ENCODE measurements at regions not wholly inside any gene's neighbourhood (a gene's known extent, or its start where the extent isn't known, plus 50 kb on each side); places are given as distances from the start of the nearest gene placed in this dataset.

DNA sequence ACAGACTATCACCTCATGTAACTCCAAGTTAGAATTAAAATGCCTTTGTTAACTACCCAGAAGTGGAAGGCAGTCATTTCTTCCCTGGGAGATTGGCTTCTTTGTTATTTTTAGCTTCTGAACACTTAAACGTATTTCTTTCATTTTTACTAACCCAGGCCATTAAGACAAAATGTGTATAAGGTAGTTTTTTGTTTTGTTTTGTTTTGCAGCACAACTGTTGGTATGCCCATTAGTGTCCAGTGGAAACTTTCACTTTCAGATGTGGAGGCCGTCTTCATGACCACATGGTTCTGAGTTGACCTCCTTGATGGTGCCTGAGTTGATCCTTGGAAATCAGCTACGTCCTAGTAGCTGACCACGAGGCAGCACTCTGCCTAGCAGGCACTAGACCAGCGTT, 264.6 kb upstream of the ZNF608 start:
- ChIA-PET POLR2A (no interaction called here), CTCF (no interaction called here)
- no peak overlapping the region for H3K4me3 ChIP-seq (ENCODE audit: control insufficient read depth in 1 of 2, extremely low read depth in 1 of 2, low read length in 1 of 2)
- Mint-ChIP-seq H3K36me3 (no peaks in the 10 kb centered on the region), H3K4me3 (no peak overlapping the region), H3K27me3 (no peaks in the 10 kb centered on the region), H3K4me1 (peaks cover 0 to 2% (median 0%) of the 10 kb centered on the region in 3 donors), H3K27ac (no peak overlapping the region), H3K9me3 (no peaks in the 10 kb centered on the region)
- no peaks in the 10 kb centered on the region for H3K27me3 ChIP-seq (replicated peaks in 1 of 2; ENCODE audit: control insufficient read depth in 2 of 2, extremely low read depth in 1 of 2, insufficient read depth in 2 of 2, low read length in 1 of 2)
- H3K9me3 ChIP-seq, result no peaks in the 10 kb centered on the region
- no peaks in the 10 kb centered on the region for H3K36me3 ChIP-seq (ENCODE audit: control insufficient read depth in 2 of 2, extremely low read depth in 1 of 2, insufficient read depth in 1 of 2, low read length in 1 of 2)
- DNase-seq (no peak), ATAC-seq (replicated peaks in 1 of 4) (no peak)
- no peaks in the 10 kb centered on the region for H3K4me1 ChIP-seq (ENCODE audit: control insufficient read depth in 1 of 2, extremely low read depth in 1 of 2, insufficient read depth in 2 of 2, low read length in 2 of 2)
- 63% methylated on average over 3 of the region's 5 CpGs for WGBS (ENCODE audit: insufficient coverage)
- H3K27ac ChIP-seq (ENCODE audit: low read length), result no peak overlapping the region

- ATAC-seq (replicated peaks in 1 of 4), result no peak
- H3K36me3 Mint-ChIP-seq, result no peaks in the 10 kb centered on the region
- no peak overlapping the region for H3K4me3 ChIP-seq (ENCODE audit: control insufficient read depth in 1 of 2, extremely low read depth in 1 of 2, low read length in 1 of 2)
- H3K4me3 Mint-ChIP-seq, result no peak overlapping the region
- H3K27me3 ChIP-seq (replicated peaks in 1 of 2; ENCODE audit: control insufficient read depth in 2 of 2, extremely low read depth in 1 of 2, insufficient read depth in 2 of 2, low read length in 1 of 2), result no peaks in the 10 kb centered on the region
- H3K36me3 ChIP-seq (ENCODE audit: control insufficient read depth in 2 of 2, extremely low read depth in 1 of 2, insufficient read depth in 1 of 2, low read length in 1 of 2), result no peaks in the 10 kb centered on the region
- DNase-seq, result no peak
- H3K4me1 Mint-ChIP-seq, result peaks cover 0 to 1% (median 0%) of the 10 kb centered on the region in 3 donors
- ChIA-PET CTCF (no interaction called here), POLR2A (no interaction called here)
- no peaks in the 10 kb centered on the region for H3K9me3 Mint-ChIP-seq
- no CpG with 5 or more reads among the region's 2 CpGs for WGBS (ENCODE audit: insufficient coverage)
- H3K27ac ChIP-seq (ENCODE audit: low read length), result no peak overlapping the region
- H3K27ac Mint-ChIP-seq, result no peak overlapping the region
- H3K9me3 ChIP-seq, result no peaks in the 10 kb centered on the region
- H3K4me1 ChIP-seq (ENCODE audit: control insufficient read depth in 1 of 2, extremely low read depth in 1 of 2, insufficient read depth in 2 of 2, low read length in 2 of 2), result no peaks in the 10 kb centered on the region
- H3K27me3 Mint-ChIP-seq, result no peaks in the 10 kb centered on the region
Measured at GRCh38 chr5:125011419-125011818, 265.0 kb upstream of the ZNF608 start.

DNA sequence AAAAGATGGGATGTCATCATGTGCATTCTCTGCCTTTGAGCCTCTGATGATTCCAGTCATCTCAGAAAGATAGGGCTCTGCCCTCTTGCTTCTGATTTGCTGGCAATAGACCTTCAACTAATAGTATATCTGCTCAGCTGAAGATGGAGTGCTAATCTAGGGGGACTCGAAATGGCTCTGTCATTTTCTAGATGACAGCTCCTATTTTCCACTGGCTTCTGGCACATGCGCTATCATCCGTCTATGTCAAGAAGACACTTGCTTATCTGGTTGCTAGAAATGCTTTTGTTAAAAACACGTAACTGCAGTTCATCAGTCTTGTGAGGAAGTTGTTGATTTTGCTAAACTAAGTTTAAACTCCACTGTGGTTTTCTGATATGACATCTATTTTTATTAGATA, 265.5 kb upstream of the ZNF608 start:
- CTCF ChIA-PET, result no interaction called here
- Histone ChIP-seq H3K9me3 (no peaks in the 10 kb centered on the region), H3K27me3 (replicated peaks in 1 of 2; ENCODE audit: control insufficient read depth in 2 of 2, extremely low read depth in 1 of 2, insufficient read depth in 2 of 2, low read length in 1 of 2) (no peaks in the 10 kb centered on the region), H3K36me3 (ENCODE audit: control insufficient read depth in 2 of 2, extremely low read depth in 1 of 2, insufficient read depth in 1 of 2, low read length in 1 of 2) (no peaks in the 10 kb centered on the region), H3K4me1 (ENCODE audit: control insufficient read depth in 1 of 2, extremely low read depth in 1 of 2, insufficient read depth in 2 of 2, low read length in 2 of 2) (no peaks in the 10 kb centered on the region), H3K27ac (ENCODE audit: low read length) (no peak overlapping the region), H3K4me3 (ENCODE audit: control insufficient read depth in 1 of 2, extremely low read depth in 1 of 2, low read length in 1 of 2) (no peak overlapping the region)
- Mint-ChIP-seq H3K9me3 (peaks cover 0 to under 1% (median 0%) of the 10 kb centered on the region in 3 donors), H3K27ac (no peak overlapping the region), H3K4me1 (no peaks in the 10 kb centered on the region), H3K27me3 (no peaks in the 10 kb centered on the region), H3K36me3 (no peaks in the 10 kb centered on the region), H3K4me3 (no peak overlapping the region)
- DNase-seq, result no peak
- ATAC-seq (replicated peaks in 1 of 4), result no peak
- POLR2A ChIA-PET, result interaction anchor here in 1 of 2 donors (0.7 kb wide), 1 partner anchor 852 kb away, joined by 3 read pairs; no protein-coding TSS in a partner anchor
- no CpG with 5 or more reads among the region's 4 CpGs for WGBS (ENCODE audit: insufficient coverage)

GRCh38 chr5:125012727-125013451, 266.4 kb upstream of the ZNF608 start:
- no peaks in the 10 kb centered on the region for H3K27me3 ChIP-seq (replicated peaks in 1 of 2; ENCODE audit: control insufficient read depth in 2 of 2, extremely low read depth in 1 of 2, insufficient read depth in 2 of 2, low read length in 1 of 2)
- ChIA-PET CTCF (no interaction called here), POLR2A (interaction anchor here in 1 of 2 donors (0.7 kb wide), 1 partner anchor 851 kb away, joined by 3 read pairs; no protein-coding TSS in a partner anchor)
- no peaks in the 10 kb centered on the region for H3K36me3 ChIP-seq (ENCODE audit: control insufficient read depth in 2 of 2, extremely low read depth in 1 of 2, insufficient read depth in 1 of 2, low read length in 1 of 2)
- no peak overlapping the region for H3K4me3 Mint-ChIP-seq
- no peaks in the 10 kb centered on the region for H3K9me3 ChIP-seq
- no peaks in the 10 kb centered on the region for H3K36me3 Mint-ChIP-seq
- no peaks in the 10 kb centered on the region for H3K4me1 ChIP-seq (ENCODE audit: control insufficient read depth in 1 of 2, extremely low read depth in 1 of 2, insufficient read depth in 2 of 2, low read length in 2 of 2)
- H3K27ac Mint-ChIP-seq, result no peak overlapping the region
- peaks cover 0 to 2% (median 1%) of the 10 kb centered on the region in 3 donors for H3K9me3 Mint-ChIP-seq
- no peak overlapping the region for H3K4me3 ChIP-seq (ENCODE audit: control insufficient read depth in 1 of 2, extremely low read depth in 1 of 2, low read length in 1 of 2)
- no peak for DNase-seq
- no peak overlapping the region for H3K27ac ChIP-seq (ENCODE audit: low read length)
- WGBS (ENCODE audit: insufficient coverage), result 82% methylated on average over 4 of the region's 7 CpGs
- H3K27me3 Mint-ChIP-seq, result no peaks in the 10 kb centered on the region
- H3K4me1 Mint-ChIP-seq, result no peaks in the 10 kb centered on the region
- ATAC-seq (replicated peaks in 1 of 4), result no peak

GRCh38 chr5:125014202-125014601, 267.8 kb upstream of the ZNF608 start:
- H3K4me3 Mint-ChIP-seq, result no peak overlapping the region
- H3K4me1 ChIP-seq (ENCODE audit: control insufficient read depth in 1 of 2, extremely low read depth in 1 of 2, insufficient read depth in 2 of 2, low read length in 2 of 2), result no peaks in the 10 kb centered on the region
- no peaks in the 10 kb centered on the region for H3K4me1 Mint-ChIP-seq
- no peaks in the 10 kb centered on the region for H3K36me3 Mint-ChIP-seq
- H3K9me3 ChIP-seq, result no peaks in the 10 kb centered on the region
- POLR2A ChIA-PET, result no interaction called here
- ATAC-seq (replicated peaks in 1 of 4) (no peak), DNase-seq (no peak)
- CTCF ChIA-PET, result interaction anchor here in 1 of 2 donors (0.7 kb wide), 1 partner anchor 60 kb away, joined by 3 read pairs; no protein-coding TSS in a partner anchor
- no peak overlapping the region for H3K4me3 ChIP-seq (ENCODE audit: control insufficient read depth in 1 of 2, extremely low read depth in 1 of 2, low read length in 1 of 2)
- no peak overlapping the region for H3K27ac ChIP-seq (ENCODE audit: low read length)
- no peaks in the 10 kb centered on the region for H3K36me3 ChIP-seq (ENCODE audit: control insufficient read depth in 2 of 2, extremely low read depth in 1 of 2, insufficient read depth in 1 of 2, low read length in 1 of 2)
- no CpG with 5 or more reads among the region's 1 CpG for WGBS (ENCODE audit: insufficient coverage)
- H3K27me3 Mint-ChIP-seq, result no peaks in the 10 kb centered on the region
- H3K27me3 ChIP-seq (replicated peaks in 1 of 2; ENCODE audit: control insufficient read depth in 2 of 2, extremely low read depth in 1 of 2, insufficient read depth in 2 of 2, low read length in 1 of 2), result no peaks in the 10 kb centered on the region
- H3K27ac Mint-ChIP-seq, result no peak overlapping the region
- peaks cover 0 to 4% (median 1%) of the 10 kb centered on the region in 3 donors for H3K9me3 Mint-ChIP-seq

GRCh38 chr5:125017796-125018195, 271.4 kb upstream of the ZNF608 start:
- no peaks in the 10 kb centered on the region for H3K36me3 Mint-ChIP-seq
- no peaks in the 10 kb centered on the region for H3K36me3 ChIP-seq (ENCODE audit: control insufficient read depth in 2 of 2, extremely low read depth in 1 of 2, insufficient read depth in 1 of 2, low read length in 1 of 2)
- ATAC-seq (replicated peaks in 1 of 4), result no peak
- H3K4me1 Mint-ChIP-seq, result no peaks in the 10 kb centered on the region
- POLR2A ChIA-PET, result no interaction called here
- CTCF ChIA-PET, result no interaction called here
- H3K27me3 ChIP-seq (replicated peaks in 1 of 2; ENCODE audit: control insufficient read depth in 2 of 2, extremely low read depth in 1 of 2, insufficient read depth in 2 of 2, low read length in 1 of 2), result no peaks in the 10 kb centered on the region
- no peak overlapping the region for H3K27ac ChIP-seq (ENCODE audit: low read length)
- no peak overlapping the region for H3K4me3 ChIP-seq (ENCODE audit: control insufficient read depth in 1 of 2, extremely low read depth in 1 of 2, low read length in 1 of 2)
- DNase-seq, result no peak
- H3K27me3 Mint-ChIP-seq, result no peaks in the 10 kb centered on the region
- H3K4me3 Mint-ChIP-seq, result no peak overlapping the region
- H3K27ac Mint-ChIP-seq, result no peak overlapping the region
- H3K9me3 ChIP-seq, result no peaks in the 10 kb centered on the region
- H3K4me1 ChIP-seq (ENCODE audit: control insufficient read depth in 1 of 2, extremely low read depth in 1 of 2, insufficient read depth in 2 of 2, low read length in 2 of 2), result no peaks in the 10 kb centered on the region
- WGBS (ENCODE audit: insufficient coverage), result 100% methylated on average over 1 of the region's 1 CpG
- H3K9me3 Mint-ChIP-seq, result peaks cover 0 to 4% (median 1%) of the 10 kb centered on the region in 3 donors

Data from T-cell (primary cell).